Astrocyte of the cerebellum (primary cell): ENCODE measurements at regions not wholly inside any gene's neighbourhood (a gene's known extent, or its start where the extent isn't known, plus 50 kb on each side); places are given as distances from the start of the nearest gene placed in this dataset.

Source experiments
- DNase-seq: peaks from one replicate; pipeline ENCODE4 v3.0.0-alpha.2; 2011; ENCODE audit warnings: low read depth
- H3K4me3 ChIP-seq: 2 replicates; pipeline ENCODE4 v1.5.1; 2011; ENCODE audit warnings: mild to moderate bottlenecking, low read depth, low read length, moderate library complexity
- in situ Hi-C: cut with HindIII; loops from 2 replicates; pipeline ENCODE4 v1.10.0; 2017; ENCODE audit warnings: low sequenced_read_pairs
- TF ChIP-seq, protein P1 (sequence below): IDR thresholded peaks from 2 replicates; pipeline ENCODE4 v1.5.1; 2012; ENCODE audit warnings: low read length, low read depth, moderate library complexity, mild to moderate bottlenecking; ENCODE audit errors: missing control alignments

DNA sequence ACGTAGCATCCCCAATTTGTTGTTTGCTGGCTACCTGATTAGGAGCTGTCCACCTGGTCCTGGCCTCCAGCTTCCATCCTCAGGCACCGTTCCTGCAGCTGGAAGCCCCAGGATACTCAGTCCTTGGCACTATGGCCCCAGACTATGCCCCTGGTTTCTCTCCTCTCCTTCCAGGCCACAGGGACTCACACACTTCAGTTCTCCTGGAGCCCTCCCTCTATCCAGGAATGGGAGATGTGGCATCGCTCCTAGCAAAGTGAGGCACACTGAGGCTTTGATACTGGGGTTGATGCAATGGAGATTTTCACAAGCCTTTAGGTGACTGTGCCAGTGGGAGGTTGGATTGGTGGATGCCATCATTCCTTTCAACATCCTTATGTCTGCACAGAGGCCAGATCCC, 142.8 kb upstream of the B3GAT1 start:
- DNase-seq = no peak
- in situ Hi-C loops = no loop called here
- H3K4me3 ChIP-seq = no peak overlapping the region
- TF ChIP-seq, protein P1, sequence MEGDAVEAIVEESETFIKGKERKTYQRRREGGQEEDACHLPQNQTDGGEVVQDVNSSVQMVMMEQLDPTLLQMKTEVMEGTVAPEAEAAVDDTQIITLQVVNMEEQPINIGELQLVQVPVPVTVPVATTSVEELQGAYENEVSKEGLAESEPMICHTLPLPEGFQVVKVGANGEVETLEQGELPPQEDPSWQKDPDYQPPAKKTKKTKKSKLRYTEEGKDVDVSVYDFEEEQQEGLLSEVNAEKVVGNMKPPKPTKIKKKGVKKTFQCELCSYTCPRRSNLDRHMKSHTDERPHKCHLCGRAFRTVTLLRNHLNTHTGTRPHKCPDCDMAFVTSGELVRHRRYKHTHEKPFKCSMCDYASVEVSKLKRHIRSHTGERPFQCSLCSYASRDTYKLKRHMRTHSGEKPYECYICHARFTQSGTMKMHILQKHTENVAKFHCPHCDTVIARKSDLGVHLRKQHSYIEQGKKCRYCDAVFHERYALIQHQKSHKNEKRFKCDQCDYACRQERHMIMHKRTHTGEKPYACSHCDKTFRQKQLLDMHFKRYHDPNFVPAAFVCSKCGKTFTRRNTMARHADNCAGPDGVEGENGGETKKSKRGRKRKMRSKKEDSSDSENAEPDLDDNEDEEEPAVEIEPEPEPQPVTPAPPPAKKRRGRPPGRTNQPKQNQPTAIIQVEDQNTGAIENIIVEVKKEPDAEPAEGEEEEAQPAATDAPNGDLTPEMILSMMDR = no peak

DNA sequence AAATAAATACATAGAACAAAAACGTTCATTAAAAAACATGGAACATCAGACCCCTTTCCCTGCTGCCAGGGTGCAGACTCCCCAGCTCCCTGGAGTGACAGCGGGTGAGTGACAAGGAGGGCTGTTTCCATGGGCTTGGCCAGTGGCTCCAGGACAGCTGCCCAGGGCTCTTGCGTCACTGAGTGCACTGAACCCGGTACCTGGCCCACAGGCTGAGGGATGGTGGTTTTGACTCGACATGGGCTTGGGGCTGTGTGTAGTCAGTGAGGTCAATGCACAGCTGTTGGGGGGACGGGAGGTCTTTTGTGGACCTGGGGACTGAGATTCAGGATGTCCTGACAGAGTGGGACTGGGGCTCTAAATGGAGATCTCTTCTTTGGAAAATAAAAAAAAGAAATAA, 142.1 kb upstream of the B3GAT1 start:
- H3K4me3 ChIP-seq = no peak overlapping the region
- in situ Hi-C loops = no loop called here
- no peak for DNase-seq
- TF ChIP-seq, protein P1 = no peak

DNA sequence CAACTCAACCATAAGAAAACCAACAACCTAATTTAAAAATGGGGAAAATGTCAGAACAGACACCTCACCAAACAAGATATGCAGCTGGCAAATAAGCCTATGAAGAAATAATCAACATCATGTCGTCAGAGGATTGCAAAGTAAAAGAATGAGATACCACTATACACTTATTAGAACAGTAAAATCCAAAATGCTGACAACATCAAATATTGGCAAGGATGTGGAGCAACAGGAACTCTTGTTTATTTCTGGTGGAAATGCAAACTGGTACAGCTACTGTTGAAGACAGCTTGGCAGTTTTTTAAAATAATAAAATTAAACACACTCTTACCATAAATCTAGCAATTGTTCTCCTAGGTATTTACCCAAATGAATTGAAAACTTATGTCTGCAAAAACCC, 140.7 kb upstream of the B3GAT1 start:
- no peak for DNase-seq
- TF ChIP-seq, protein P1 = no peak
- H3K4me3 ChIP-seq = no peak overlapping the region
- in situ Hi-C loops = no loop called here

DNA sequence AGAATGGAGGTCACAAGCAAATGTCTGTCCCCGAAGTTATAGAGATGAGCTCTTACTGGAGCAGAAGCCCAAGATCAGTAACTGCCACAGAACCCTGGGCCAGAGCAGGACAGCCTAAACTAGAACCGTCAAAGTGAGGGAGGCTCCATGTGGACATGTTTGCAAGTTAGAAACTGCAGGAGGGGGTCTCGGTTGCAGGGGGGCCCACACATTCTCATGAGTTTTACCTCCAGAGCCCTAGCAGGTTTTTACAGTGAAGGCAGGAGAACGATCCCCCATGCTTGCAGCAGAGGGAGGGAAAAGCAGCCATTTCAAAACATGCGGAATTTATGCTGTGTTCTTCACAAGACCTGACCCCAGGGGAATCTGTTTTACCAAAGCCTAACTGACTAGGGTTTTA, 133.5 kb upstream of the B3GAT1 start:
- in situ Hi-C loops = no loop called here
- no peak overlapping the region for H3K4me3 ChIP-seq
- DNase-seq = no peak
- TF ChIP-seq, protein P1 = no peak

DNA sequence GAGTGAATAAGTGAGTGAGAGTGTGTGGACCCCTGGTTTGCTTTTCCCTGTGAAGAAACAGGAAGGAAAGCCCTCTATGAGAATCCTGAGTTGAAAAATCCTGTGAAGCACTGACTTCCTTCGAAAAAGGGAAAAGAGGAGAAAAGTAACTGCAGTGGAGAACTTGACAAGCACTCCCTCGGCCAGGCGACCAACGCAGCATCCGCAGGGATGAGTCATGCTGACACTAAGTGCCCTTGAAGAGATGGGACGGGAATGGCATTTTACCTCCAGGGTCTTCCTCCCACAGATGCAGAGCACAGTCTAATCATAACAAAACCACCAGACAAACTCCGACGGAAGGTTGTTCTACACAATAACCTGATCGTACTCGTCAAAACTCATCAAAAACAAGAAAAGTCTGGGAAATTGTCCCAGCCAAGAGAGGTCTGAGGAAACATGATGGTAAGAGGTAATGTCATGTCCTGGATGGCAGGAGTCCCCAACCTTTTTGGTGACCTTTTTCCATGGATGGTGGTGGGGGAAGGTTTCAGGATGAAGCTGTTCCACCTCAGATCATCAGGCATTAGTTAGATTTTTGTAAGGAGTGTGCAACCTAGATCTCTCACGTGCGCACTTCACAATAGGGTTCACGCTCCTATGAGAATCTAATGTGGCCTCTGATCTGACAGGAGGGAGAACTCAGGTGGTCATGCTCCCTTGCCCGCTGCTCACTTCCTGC, 132.2 kb upstream of the B3GAT1 start:
- TF ChIP-seq, protein P1 = no peak
- in situ Hi-C loops = no loop called here

DNA sequence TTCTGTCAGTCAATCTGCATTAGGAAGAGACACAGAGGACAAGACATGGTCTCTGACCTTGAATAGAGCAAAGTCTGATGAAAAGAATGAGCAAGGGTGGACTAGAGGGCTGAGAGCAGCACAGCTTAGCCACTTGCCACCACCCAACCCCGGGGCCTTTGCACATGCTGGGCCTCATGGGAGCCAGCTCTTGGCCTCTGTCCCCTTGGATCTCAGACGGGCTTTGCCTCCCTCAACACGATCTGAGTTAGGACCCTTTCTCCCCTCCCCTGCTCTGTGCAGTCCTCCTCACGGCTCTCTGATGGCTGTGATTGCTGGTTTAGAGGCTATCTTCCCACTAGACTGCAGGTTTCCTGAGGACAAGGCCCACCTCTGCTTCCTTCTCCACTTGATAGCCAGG, 131.6 kb upstream of the B3GAT1 start:
- H3K4me3 ChIP-seq = no peak overlapping the region
- TF ChIP-seq, protein P1 = no peak
- DNase-seq = no peak
- in situ Hi-C loops = no loop called here

More for the DNA sequence above, 132.2 kb upstream of the B3GAT1 start:
- DNase-seq = no peak
- no peak overlapping the region for H3K4me3 ChIP-seq
